Progenitor cell of endocrine pancreas (in vitro differentiated cells): ENCODE measurements at regions not wholly inside any gene's neighbourhood (a gene's known extent, or its start where the extent isn't known, plus 50 kb on each side); places are given as distances from the start of the nearest gene placed in this dataset.

Experiments used
- DNase-seq: peaks from one replicate; pipeline ENCODE4 v3.0.0; 2021; ENCODE audit warnings: low spot score; ENCODE audit not compliant: unreplicated experiment
- H3K27ac Mint-ChIP-seq: 2 replicates; pipeline ENCODE4 v1.8.0; 2021; ENCODE audit warnings: mild to moderate bottlenecking, moderate library complexity, mixed read lengths
- H3K27me3 Mint-ChIP-seq: 2 replicates; pipeline ENCODE4 v1.8.0; 2021; ENCODE audit warnings: mixed read lengths
- H3K36me3 Mint-ChIP-seq: 2 replicates; pipeline ENCODE4 v1.8.0; 2022; ENCODE audit warnings: mixed read lengths; ENCODE audit not compliant: insufficient read depth
- H3K4me1 Mint-ChIP-seq: 2 replicates; pipeline ENCODE4 v1.8.0; 2021; ENCODE audit warnings: low read depth, mixed read lengths
- H3K4me3 Mint-ChIP-seq: 2 replicates; pipeline ENCODE4 v1.8.0; 2021; ENCODE audit warnings: low read depth, mild to moderate bottlenecking, moderate library complexity, mixed read lengths
- H3K9me3 Mint-ChIP-seq: 2 replicates; pipeline ENCODE4 v1.8.0; 2021; ENCODE audit warnings: low read depth, mixed read lengths
- TF ChIP-seq, protein P1 (sequence below): fragments of 200-600 bp; sonication (generic); IDR thresholded peaks from one replicate; pipeline ENCODE4 v1.5.0; 2021; ENCODE audit warnings: antibody characterized with exemption, mild to moderate bottlenecking; ENCODE audit not compliant: unreplicated experiment

DNA sequence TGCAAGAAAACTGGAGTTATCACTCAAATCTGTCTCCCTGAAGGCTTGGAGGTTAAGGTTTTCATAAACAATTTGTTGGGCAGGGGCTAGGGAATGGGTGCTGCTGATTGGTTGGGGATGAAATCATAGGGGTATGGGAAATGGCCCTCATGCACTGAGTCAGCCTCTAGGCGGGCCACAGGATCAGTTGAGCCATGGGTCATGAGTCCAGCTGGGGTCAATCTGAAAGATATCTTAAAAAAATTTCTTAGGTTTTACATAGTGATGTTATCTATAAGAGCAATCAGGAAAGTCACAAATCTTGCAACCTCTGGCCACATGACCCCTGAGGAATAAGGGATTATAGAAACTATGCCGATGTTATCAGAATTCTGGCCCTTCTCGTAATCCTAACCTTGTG lies 491.7 kb downstream of the ZIC1 start:
- H3K27me3 Mint-ChIP-seq, result no peaks in the 10 kb centered on the region
- no peak overlapping the region for H3K27ac Mint-ChIP-seq
- H3K9me3 Mint-ChIP-seq, result peaks cover 10% of the 10 kb centered on the region
- H3K4me1 Mint-ChIP-seq, result no peaks in the 10 kb centered on the region
- TF ChIP-seq, protein P1, sequence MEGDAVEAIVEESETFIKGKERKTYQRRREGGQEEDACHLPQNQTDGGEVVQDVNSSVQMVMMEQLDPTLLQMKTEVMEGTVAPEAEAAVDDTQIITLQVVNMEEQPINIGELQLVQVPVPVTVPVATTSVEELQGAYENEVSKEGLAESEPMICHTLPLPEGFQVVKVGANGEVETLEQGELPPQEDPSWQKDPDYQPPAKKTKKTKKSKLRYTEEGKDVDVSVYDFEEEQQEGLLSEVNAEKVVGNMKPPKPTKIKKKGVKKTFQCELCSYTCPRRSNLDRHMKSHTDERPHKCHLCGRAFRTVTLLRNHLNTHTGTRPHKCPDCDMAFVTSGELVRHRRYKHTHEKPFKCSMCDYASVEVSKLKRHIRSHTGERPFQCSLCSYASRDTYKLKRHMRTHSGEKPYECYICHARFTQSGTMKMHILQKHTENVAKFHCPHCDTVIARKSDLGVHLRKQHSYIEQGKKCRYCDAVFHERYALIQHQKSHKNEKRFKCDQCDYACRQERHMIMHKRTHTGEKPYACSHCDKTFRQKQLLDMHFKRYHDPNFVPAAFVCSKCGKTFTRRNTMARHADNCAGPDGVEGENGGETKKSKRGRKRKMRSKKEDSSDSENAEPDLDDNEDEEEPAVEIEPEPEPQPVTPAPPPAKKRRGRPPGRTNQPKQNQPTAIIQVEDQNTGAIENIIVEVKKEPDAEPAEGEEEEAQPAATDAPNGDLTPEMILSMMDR, result no peak
- H3K36me3 Mint-ChIP-seq, result no peaks in the 10 kb centered on the region
- no peak for DNase-seq
- H3K4me3 Mint-ChIP-seq, result no peak overlapping the region

DNA sequence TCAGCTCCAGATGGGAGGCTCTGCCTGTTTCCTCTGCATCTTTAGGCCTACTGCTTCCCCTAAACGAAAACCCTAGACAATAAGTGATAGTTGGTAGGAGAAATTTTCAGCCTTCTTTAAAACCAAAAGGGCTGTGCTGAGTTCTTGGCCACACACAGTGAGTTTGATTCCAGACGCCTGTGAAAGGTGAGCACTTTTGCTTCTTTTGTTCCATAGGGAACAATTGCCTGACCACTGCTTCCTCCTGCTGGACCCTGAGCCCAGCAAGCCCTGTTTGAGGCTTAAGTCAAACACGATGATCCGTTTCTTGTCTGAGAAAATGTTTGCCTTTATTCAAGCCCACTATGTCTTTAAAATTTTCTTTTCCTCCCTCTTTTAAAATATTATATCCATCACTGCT lies 493.9 kb downstream of the ZIC1 start:
- no peaks in the 10 kb centered on the region for H3K36me3 Mint-ChIP-seq
- H3K27ac Mint-ChIP-seq, result no peak overlapping the region
- H3K27me3 Mint-ChIP-seq, result no peaks in the 10 kb centered on the region
- H3K4me3 Mint-ChIP-seq, result no peak overlapping the region
- DNase-seq, result no peak
- H3K9me3 Mint-ChIP-seq, result peaks cover 10% of the 10 kb centered on the region
- H3K4me1 Mint-ChIP-seq, result no peaks in the 10 kb centered on the region
- TF ChIP-seq, protein P1, result no peak

GRCh38 chr3:147904421-147904820 lies 495.3 kb downstream of the ZIC1 start:
- H3K27ac Mint-ChIP-seq, result no peak overlapping the region
- no peaks in the 10 kb centered on the region for H3K36me3 Mint-ChIP-seq
- DNase-seq, result no peak
- no peaks in the 10 kb centered on the region for H3K27me3 Mint-ChIP-seq
- no peaks in the 10 kb centered on the region for H3K4me1 Mint-ChIP-seq
- TF ChIP-seq, protein P1, result no peak
- H3K9me3 Mint-ChIP-seq, result peaks cover 10% of the 10 kb centered on the region
- no peak overlapping the region for H3K4me3 Mint-ChIP-seq

GRCh38 chr3:147906285-147906684 lies 497.1 kb downstream of the ZIC1 start:
- Mint-ChIP-seq H3K9me3 (no peaks in the 10 kb centered on the region), H3K27me3 (no peaks in the 10 kb centered on the region), H3K36me3 (no peaks in the 10 kb centered on the region), H3K4me3 (no peak overlapping the region), H3K4me1 (no peaks in the 10 kb centered on the region), H3K27ac (no peak overlapping the region)
- TF ChIP-seq, protein P1, result no peak
- DNase-seq, result no peak

- Mint-ChIP-seq H3K27me3 (no peaks in the 10 kb centered on the region), H3K9me3 (no peaks in the 10 kb centered on the region), H3K27ac (no peak overlapping the region), H3K36me3 (no peaks in the 10 kb centered on the region), H3K4me3 (no peak overlapping the region), H3K4me1 (peaks cover 4% of the 10 kb centered on the region)
- TF ChIP-seq, protein P1, result no peak
- DNase-seq, result no peak
Observed at GRCh38 chr3:147914532-147914931, 505.4 kb downstream of the ZIC1 start.
